22Rv1 (cell line): ENCODE measurements at regions not wholly inside any gene's neighbourhood (a gene's known extent, or its start where the extent isn't known, plus 50 kb on each side); places are given as distances from the start of the nearest gene placed in this dataset.
"Not testable (repeated sequence)": the region's sequence is repeated elsewhere in the genome, so short reads cannot be mapped to it uniquely, and the experiment has no call there.

ENCODE experiments used
- H3K27ac ChIP-seq: fragments of 450-650 bp; 2 replicates; pipeline ENCODE4 v1.5.1; 2017
- ZFX ChIP-seq: fragments of 450-650 bp; IDR thresholded peaks from 2 replicates; pipeline ENCODE4 v1.6.1; 2017; ENCODE audit warnings: antibody characterized with exemption, borderline replicate concordance
- TF ChIP-seq, protein P1 (sequence below): fragments of 450-650 bp; IDR thresholded peaks from 2 replicates; pipeline ENCODE4 v1.5.1; 2017; ENCODE audit warnings: mild to moderate bottlenecking

DNA sequence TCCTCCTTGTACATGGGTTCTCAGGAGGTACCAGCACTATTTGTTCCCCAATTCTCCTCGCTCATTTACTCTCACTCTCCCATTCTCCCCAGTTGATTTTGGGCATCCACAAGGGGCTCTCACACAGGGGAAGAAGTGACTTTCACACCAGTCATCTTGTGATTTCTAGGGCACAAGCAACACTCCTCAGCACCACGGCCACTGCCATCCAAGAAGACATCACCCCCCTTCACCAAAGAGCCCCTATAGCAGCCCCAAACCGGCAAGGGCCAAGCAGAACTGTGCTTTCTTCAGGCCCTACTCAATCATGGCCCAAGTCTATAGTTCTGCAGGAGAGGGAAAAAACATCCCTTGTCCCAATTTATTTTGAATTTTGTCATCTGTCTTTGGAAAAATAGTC is 209.2 kb upstream of the ARL4C start:
- no peak overlapping the region for H3K27ac ChIP-seq
- TF ChIP-seq ZFX: no peak
- TF ChIP-seq, protein P1, sequence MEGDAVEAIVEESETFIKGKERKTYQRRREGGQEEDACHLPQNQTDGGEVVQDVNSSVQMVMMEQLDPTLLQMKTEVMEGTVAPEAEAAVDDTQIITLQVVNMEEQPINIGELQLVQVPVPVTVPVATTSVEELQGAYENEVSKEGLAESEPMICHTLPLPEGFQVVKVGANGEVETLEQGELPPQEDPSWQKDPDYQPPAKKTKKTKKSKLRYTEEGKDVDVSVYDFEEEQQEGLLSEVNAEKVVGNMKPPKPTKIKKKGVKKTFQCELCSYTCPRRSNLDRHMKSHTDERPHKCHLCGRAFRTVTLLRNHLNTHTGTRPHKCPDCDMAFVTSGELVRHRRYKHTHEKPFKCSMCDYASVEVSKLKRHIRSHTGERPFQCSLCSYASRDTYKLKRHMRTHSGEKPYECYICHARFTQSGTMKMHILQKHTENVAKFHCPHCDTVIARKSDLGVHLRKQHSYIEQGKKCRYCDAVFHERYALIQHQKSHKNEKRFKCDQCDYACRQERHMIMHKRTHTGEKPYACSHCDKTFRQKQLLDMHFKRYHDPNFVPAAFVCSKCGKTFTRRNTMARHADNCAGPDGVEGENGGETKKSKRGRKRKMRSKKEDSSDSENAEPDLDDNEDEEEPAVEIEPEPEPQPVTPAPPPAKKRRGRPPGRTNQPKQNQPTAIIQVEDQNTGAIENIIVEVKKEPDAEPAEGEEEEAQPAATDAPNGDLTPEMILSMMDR: no peak

DNA sequence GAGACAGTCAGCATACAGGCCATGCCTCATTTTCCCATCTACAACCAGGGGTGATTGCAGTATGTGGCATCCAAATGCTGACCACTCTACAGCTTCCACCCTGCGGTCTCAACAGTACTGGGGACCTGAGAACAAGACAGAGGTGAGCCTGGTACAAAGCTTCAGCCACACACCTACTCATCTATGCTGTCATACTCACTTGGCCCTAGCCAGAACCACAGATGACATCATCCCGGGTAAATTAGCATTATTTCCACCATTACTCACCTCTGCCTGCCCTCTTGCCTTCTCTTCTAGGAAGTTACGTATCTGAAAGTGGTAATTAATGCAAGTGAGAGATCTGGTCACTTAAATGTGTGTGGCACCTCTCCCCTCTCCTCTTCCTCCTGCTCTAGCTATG is 208.2 kb upstream of the ARL4C start:
- TF ChIP-seq, protein P1: no peak
- no peak for TF ChIP-seq ZFX
- no peak overlapping the region for H3K27ac ChIP-seq

DNA sequence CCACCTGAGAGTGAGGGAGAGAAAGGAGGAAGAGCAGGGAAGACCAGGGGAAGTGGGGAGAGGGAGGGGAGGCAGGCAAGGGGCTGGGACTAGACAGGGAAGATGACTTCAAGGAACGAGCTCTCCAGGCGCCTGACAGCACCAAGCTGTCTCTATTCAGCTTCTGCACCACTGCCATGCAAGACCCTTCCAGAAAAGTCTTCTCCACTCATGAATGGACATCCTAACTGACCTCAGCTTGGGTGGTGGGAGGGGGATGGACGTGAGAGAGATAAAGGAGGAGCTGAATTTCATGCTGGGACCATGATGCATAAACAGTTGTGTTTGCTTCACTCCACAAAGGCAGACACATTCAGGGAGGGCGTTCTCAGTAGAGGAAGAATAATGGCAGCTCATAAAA is 206.4 kb upstream of the ARL4C start:
- H3K27ac ChIP-seq: no peak overlapping the region
- TF ChIP-seq, protein P1: no peak
- no peak for TF ChIP-seq ZFX

DNA sequence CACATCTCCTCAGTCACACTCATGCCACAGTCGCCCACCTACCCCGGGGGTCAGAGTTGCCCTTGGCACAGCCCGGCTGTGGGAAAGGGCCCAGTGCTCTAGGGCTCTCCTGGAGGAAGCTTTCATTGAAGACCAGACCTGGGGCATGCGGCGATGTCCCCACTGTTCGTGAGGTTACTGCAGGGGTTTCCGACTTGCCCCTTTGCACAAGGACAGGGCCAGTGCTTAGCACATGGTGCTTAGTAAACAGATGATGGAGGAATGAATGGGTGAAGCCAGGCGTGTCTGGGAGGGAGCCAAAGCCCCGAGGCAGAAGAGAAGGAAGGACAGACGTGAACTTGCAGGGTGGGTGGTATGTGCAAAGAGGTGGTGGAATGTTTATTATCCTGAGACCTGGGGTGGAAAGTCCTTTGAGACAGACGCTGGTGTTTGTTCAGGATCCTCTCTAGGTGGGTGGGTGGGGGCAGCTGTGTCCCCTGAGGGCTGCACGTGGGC is 205.9 kb upstream of the ARL4C start:
- TF ChIP-seq, protein P1: no peak
- TF ChIP-seq ZFX: no peak
- H3K27ac ChIP-seq: no peak overlapping the region

DNA sequence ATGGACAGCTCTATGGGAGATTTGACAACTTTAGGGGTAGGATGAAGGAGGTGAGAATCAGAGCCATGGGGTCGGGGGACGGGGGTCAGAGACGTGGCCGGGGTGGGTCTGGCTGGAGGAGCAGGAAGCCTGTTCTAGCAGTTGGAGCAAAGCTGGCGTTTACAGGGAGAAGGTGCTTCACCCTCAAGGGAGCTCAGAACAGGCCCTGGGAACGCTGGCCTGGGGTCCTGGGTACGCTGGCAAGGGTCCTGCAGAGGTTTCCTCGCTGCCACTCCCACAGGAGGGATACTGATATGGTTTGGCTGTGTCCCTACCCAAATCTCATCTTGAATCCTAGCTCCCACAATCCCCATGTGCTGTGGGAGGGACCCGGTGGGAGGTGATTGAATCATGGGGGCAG is 205.0 kb upstream of the ARL4C start:
- TF ChIP-seq, protein P1: no peak
- TF ChIP-seq ZFX: no peak

DNA sequence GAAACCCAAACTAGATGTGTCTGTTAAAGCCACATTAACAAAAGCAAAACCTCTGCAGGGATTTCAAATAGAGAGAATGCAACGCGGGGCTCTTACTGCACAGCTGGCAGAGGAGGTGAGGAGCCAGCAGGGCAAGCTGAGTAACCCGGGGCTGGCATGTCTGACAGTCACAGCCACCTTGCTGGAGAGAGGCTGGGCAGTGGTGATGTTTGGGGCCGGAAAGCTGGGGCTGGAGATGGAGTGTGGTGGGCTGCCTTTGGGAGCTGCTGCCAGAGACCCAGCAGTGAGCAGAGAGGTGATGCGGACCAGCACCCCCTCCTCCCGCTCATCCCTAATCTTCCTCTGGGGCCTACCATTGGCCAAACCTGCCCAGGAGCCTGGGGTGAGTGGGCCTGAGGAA is 204.5 kb upstream of the ARL4C start:
- H3K27ac ChIP-seq: no peak overlapping the region
- TF ChIP-seq, protein P1: no peak

More for the DNA sequence above, 205.0 kb upstream of the ARL4C start:
- H3K27ac ChIP-seq: no peak overlapping the region

DNA sequence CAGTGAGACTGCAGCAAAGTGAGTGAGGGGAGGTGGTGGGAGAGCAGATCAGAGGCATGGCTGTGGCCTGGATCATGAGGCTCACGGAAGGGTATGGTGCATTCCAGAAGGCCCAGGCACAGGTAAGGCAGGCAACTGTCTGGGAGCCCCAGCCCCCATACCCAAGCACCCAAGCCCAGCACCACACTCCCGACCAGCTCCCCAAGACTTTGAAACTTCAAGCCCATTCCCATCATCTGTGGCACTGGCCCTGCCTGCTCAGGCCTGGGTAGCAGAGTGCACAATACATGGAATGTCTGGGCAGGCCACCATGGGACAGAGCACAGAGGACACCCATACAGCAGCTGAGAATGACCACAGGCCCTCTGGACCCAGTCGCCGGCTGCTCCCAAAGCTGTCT is 202.6 kb upstream of the ARL4C start:
- TF ChIP-seq ZFX: no peak
- TF ChIP-seq, protein P1: no peak
- no peak overlapping the region for H3K27ac ChIP-seq

DNA sequence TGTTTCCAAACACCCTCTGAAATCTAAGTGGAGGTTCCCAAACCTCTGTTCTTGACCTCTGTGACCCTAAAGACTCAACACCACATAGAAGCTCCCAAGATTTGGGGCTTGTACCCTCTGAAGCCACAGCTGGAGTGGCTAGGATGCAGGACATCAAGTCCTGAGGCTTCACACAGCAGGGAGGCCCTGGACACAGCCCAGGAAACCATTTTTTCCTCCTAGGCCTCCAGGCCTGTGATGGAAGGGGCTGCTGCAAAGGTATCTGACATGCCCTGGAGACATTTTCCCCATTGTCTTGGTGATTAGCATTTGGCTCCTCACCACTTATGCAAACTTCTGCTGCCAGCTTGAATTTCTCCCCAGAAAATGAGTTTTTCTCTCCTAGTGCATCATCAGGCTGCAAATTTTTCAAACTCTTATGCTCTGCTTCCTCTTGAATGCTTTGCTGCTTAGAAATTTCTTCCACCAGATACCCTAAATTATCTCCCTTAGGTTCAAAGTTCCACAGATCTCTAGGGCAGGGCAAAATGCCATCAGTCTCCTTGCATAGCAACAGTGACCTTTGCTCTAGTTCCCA is 200.5 kb upstream of the ARL4C start:
- H3K27ac ChIP-seq: not testable (repeated sequence)
